ENCODE measurements at regions not wholly inside any gene's neighbourhood (a gene's known extent, or its start where the extent isn't known, plus 50 kb on each side); places are given as distances from the start of the nearest gene placed in this dataset.

- no peak for DNase-seq
These were observed 395.3 kb downstream of the AEBP2 start for GRCh38 chr12:19834592-19834991.

- DNase-seq = no peak
These were observed 396.8 kb downstream of the AEBP2 start for GRCh38 chr12:19836056-19836455.

DNA sequence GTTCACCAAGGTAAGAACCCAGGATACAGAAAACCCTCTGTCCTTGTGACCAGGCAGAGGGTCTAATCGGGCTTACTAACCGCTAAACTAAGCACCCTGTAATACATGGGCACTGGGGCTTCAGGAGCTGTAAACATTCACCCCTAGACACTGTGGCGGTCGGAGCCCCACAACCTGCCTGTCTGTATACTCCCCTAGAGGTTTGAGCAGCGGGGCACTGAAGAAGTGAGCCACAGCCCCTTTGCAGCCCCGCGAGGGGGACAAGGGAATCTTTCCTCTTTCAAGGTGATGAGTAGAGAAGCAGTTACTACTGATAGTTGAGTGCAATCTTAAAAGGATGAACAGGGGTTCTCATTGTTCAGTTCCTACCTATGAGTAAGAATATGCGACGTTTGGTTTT is 397.2 kb downstream of the AEBP2 start:
- no peak for DNase-seq

GRCh38 chr12:19837543-19837942 is 398.3 kb downstream of the AEBP2 start:
- no peak for DNase-seq

- DNase-seq = no peak
These were observed 402.2 kb downstream of the AEBP2 start for GRCh38 chr12:19841451-19841850.

DNA sequence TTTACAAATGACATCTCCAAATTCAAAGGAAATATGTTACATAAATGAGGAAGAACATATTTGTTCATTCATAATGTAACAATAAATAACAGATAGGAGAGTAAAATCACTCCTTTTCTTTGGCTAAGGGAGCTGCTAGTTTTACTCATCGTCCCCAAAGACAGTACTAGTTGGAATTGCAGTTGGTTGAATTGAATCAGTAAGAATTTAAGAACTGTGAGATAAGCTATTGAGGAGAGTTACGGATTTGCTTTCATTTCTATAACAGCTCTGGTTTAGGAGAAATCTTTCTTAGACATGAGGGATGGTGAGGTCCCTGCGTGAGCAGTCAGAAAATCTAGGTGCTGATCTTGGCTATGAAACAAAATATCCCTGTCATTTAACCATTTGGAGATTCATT is 402.8 kb downstream of the AEBP2 start:
- no peak for DNase-seq

- DNase-seq = no peak
These were observed 404.9 kb downstream of the AEBP2 start for GRCh38 chr12:19844224-19844623.

- DNase-seq = no peak
These were observed 407.3 kb downstream of the AEBP2 start for GRCh38 chr12:19846574-19846973.

DNA sequence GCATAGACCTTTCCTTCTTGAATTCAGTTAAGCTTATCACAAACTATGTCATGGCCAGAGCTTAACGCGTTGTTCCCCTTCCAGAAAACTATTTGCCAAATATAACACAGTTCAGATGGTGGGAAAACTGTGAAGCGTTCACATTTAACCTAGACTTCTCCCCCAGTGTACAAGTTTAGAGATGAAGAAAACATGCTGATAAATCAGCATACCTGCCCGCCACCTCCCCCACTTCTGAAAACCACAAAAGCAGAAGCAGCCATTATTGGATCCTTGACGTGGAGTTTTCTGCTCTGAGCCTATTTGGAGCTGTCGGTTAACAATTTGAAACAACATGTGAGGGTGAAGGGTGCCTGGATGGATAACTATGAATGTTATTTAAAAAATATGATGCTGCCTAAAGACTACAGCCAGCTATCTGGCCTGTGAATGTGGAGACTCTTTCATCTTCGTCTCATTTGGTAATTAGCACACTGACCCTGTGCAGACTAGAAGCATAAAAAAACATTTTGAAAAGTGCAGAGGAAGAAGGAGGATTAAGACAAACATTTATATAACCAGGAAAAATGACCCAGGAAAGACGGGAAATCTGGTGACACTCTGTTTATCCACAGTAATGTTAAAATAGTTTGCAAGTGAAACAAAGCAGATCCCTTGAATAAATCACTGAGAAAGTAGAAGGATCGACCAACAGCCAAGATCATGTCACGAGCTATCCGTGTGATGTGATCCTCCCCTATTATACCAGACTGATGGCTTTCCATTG is 408.2 kb downstream of the AEBP2 start:
- no peak for DNase-seq

DNA sequence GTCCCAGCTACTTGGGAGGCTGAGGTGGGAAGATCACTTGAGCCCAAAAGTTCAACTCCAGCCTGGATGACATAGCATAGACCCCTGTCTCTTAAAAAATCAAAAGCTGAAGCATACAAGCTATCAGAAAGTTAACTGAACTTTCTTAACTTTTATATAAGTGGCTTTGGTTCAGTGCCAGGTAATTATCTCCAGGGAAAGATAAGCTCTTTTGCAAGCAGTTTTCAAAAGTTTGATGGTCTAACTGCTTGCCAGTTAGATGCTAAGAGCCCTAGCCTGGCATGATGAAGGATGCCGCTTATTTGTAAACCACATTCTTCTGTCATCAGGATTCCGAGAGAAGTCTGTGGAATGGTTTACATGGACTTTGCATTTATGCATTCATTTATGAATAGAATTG is 409.1 kb downstream of the AEBP2 start:
- no peak for DNase-seq

- DNase-seq = no peak
These were observed 409.9 kb downstream of the AEBP2 start for GRCh38 chr12:19849208-19849607.

DNA sequence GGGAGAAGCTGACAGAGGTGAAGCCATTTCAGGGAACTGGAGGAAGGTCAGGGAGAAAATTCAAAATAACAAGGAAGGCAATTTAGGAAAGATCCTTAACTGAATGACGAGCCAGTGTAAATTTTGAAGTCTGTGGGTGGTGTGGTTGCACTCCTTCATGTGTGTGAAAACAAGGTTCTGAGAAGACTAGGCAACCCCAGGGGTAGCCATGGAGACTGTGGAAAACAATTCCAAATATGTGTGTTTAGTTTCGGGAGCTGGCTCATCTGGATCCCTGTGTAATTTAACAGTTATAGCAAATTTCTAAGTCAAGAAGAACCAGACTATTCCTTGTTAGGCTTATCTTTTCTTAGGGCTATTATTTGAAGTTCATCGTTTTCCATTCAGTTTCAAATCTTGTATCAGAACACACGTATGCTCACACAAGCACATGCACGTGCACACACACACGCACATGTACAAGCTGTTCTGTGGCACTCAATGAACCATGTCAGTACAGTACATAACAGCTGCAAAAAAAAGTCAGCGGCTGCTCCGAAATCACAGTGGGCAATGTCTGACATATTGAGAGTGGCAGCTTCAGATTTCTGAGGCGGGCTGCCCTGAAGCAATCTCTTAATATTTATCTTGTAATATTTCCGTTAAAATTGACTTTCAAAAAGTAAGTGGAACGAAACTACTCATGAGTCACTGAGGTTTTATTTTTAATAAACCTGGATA is 411.2 kb downstream of the AEBP2 start:
- DNase-seq = no peak

GRCh38 chr12:19852100-19852855 is 413.0 kb downstream of the AEBP2 start:
- no peak for DNase-seq

- no peak for DNase-seq
These were observed 416.6 kb downstream of the AEBP2 start for GRCh38 chr12:19855851-19856250.

DNA sequence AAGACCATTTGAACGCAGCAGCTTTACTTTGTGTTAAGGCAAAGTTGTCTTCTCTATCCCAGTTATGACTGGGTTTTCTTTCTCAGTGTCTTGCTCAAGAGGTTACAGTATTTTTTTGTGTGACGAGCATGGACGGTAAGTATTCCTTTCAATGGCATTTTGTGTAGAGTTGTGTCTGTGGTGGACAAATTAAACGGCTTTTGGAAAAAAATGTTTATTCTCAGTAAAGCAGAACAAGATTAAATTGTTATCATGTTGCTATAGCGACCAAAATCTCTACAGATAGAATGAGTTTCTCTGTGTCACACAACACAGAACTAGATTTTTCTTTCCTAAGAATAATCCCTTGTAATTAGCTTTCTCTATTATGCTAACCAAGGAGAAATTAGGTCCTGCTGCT is 417.1 kb downstream of the AEBP2 start:
- no peak for DNase-seq

- DNase-seq = no peak
These were observed 417.9 kb downstream of the AEBP2 start for GRCh38 chr12:19857204-19857603.

DNA sequence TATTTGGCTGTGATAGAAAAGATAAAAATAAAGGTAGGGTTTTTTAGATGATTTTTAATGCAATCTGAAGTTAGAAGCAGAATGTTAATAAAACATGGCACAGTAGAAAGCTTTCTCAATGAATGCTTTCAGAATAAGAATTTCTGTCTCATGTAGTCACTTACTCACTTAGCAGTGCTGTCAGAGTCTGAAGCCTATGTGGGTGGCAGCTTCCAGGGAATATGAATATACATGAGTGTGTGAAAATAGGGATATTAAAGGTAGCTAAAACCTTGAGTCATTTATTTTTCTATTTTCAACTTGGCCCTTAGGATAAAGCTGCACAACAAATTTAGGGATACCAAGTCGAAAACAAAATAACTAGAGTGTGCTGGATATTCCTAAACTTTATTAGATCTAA is 427.9 kb downstream of the AEBP2 start:
- no peak for DNase-seq

DNA sequence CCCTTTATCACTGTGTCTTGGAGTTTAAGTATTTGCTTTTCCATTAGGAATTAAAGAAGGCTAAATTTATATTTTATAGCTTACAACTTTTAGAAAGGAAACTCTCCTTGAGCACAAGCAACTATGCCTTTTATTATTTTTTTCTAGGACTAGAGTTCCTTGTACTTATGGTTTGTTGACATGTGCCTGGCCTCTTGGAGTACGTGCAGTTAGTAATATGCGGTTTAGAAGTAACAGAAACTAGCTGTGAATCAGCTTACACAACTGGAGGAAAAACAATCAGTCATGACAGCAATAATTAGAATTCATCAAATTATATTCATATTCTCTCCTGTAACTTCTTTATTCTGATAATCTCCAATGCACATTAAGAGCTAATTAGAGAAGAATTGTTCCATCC is 428.7 kb downstream of the AEBP2 start:
- DNase-seq = no peak

- DNase-seq = no peak
These were observed 430.1 kb downstream of the AEBP2 start for GRCh38 chr12:19869413-19869812.

GRCh38 chr12:19872621-19873540 is 433.6 kb downstream of the AEBP2 start:
- DNase-seq = no peak

DNA sequence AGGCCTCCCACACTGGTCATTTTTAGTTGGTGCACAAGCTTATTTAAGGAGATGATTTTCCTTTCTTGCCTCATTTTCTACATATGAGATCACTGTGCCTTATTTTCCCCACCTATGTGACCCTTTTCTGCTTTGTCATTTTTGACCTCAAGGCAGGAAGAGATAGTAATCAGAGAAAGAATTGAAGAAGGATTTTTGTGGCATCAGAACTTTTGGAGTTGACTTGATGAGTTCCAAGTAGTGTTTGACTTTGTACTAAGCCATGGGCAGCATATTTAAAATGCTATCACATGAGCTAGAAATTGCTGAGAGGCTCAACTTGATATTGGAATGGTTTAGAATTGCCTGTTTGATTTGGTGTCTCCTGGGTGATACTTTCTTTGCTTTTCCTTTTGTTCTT is 440.8 kb downstream of the AEBP2 start:
- DNase-seq = no peak

GRCh38 chr12:19880721-19881120 is 441.4 kb downstream of the AEBP2 start:
- DNase-seq = no peak

DNA sequence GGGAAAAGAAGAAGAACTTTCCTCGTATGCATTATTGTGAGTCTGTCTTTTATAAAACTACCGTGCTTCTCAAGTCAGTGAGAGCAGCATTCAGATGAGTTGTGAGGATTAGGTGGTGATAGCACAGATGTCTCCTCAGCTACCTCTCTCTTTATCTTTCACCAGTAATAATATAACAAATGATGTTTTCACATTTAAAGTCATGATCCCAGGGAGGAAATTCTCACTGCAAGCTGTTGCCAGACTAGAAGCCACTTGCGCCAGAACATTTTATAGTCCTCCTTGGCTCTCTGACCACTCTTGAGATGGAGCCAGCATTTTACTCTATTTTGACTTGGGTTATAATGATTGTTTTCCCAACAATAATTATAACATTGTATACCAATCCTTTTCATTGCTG is 443.1 kb downstream of the AEBP2 start:
- DNase-seq = no peak
